GM19240 (cell line): ENCODE measurements at regions not wholly inside any gene's neighbourhood (a gene's known extent, or its start where the extent isn't known, plus 50 kb on each side); places are given as distances from the start of the nearest gene placed in this dataset.
"Not testable (repeated sequence)": the region's sequence is repeated elsewhere in the genome, so short reads cannot be mapped to it uniquely, and the experiment has no call there.

ENCODE experiments used
- DNase-seq: peaks from one replicate; pipeline ENCODE4 v3.0.0; 2011; ENCODE audit warnings: low spot score; ENCODE audit not compliant: insufficient read length

- no peak for DNase-seq
These were observed 164.3 kb downstream of the BUB3 start for GRCh38 chr10:123318516-123318915.

- no peak for DNase-seq
These were observed 165.9 kb downstream of the BUB3 start for GRCh38 chr10:123320091-123320490.

GRCh38 chr10:123323884-123324283 is 169.7 kb downstream of the BUB3 start:
- DNase-seq: no peak

GRCh38 chr10:123325663-123326190 is 171.5 kb downstream of the BUB3 start:
- no peak for DNase-seq

GRCh38 chr10:123326674-123327073 is 172.5 kb downstream of the BUB3 start:
- DNase-seq: no peak

- no peak for DNase-seq
These were observed 173.2 kb downstream of the BUB3 start for GRCh38 chr10:123327450-123327849.

GRCh38 chr10:123327896-123328295 is 173.7 kb downstream of the BUB3 start:
- DNase-seq: no peak

- DNase-seq: no peak
These were observed 177.2 kb downstream of the BUB3 start for GRCh38 chr10:123331438-123331837.

- DNase-seq: no peak
These were observed 192.4 kb downstream of the BUB3 start for GRCh38 chr10:123346581-123346980.

GRCh38 chr10:123348691-123349572 is 194.7 kb downstream of the BUB3 start:
- DNase-seq: no peak

GRCh38 chr10:123351715-123352114 is 197.5 kb downstream of the BUB3 start:
- DNase-seq: no peak

- DNase-seq: no peak
These were observed 200.3 kb downstream of the BUB3 start for GRCh38 chr10:123354521-123354920.

GRCh38 chr10:123355748-123356481 is 201.7 kb downstream of the BUB3 start:
- no peak for DNase-seq

GRCh38 chr10:123356799-123357198 is 202.6 kb downstream of the BUB3 start:
- no peak for DNase-seq

GRCh38 chr10:123357421-123357930 is 203.3 kb downstream of the BUB3 start:
- DNase-seq: no peak

GRCh38 chr10:123359539-123359938 is 205.3 kb downstream of the BUB3 start:
- no peak for DNase-seq

GRCh38 chr10:123361832-123362231 is 207.6 kb downstream of the BUB3 start:
- no peak for DNase-seq

- no peak for DNase-seq
These were observed 213.0 kb downstream of the BUB3 start for GRCh38 chr10:123367195-123367594.

GRCh38 chr10:123371626-123372025 is 217.4 kb downstream of the BUB3 start:
- not testable (repeated sequence) for DNase-seq

- no peak for DNase-seq
These were observed 219.4 kb downstream of the BUB3 start for GRCh38 chr10:123373591-123373990.

GRCh38 chr10:123375097-123375496 is 220.9 kb downstream of the BUB3 start:
- DNase-seq: no peak

- no peak for DNase-seq
These were observed 221.5 kb downstream of the BUB3 start for GRCh38 chr10:123375738-123376137.
